ENCODE measurements at regions not wholly inside any gene's neighbourhood (a gene's known extent, or its start where the extent isn't known, plus 50 kb on each side); places are given as distances from the start of the nearest gene placed in this dataset.

DNA sequence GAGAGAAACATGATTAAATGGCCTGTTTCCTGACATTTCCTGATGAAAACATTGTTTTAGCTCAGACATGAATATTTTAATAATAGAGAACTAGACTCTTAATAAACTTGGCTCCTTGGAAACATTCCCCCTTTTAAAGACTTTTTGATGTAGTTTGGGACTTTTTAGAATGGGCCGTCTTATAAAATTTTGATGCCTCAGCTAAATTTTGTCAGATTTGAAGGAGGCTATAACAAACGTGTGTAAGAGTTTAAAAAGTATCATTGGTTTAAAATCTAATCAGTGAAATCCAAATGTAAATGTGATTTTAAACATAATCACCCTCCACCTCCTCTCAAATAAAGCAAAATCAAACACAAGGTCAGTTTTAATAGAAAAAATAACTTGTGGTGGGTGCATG is 200.9 kb downstream of the CLIC5 start:
- TF ChIP-seq, protein P1, sequence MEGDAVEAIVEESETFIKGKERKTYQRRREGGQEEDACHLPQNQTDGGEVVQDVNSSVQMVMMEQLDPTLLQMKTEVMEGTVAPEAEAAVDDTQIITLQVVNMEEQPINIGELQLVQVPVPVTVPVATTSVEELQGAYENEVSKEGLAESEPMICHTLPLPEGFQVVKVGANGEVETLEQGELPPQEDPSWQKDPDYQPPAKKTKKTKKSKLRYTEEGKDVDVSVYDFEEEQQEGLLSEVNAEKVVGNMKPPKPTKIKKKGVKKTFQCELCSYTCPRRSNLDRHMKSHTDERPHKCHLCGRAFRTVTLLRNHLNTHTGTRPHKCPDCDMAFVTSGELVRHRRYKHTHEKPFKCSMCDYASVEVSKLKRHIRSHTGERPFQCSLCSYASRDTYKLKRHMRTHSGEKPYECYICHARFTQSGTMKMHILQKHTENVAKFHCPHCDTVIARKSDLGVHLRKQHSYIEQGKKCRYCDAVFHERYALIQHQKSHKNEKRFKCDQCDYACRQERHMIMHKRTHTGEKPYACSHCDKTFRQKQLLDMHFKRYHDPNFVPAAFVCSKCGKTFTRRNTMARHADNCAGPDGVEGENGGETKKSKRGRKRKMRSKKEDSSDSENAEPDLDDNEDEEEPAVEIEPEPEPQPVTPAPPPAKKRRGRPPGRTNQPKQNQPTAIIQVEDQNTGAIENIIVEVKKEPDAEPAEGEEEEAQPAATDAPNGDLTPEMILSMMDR (IDR thresholded peaks at IDR 0.05): no peak
- no peak for TF ChIP-seq POLR2AphosphoS5 (IDR thresholded peaks at IDR 0.05; ENCODE audit: insufficient read depth in 1 of 2, low read depth in 1 of 2)

Measured in vagina (tissue), 2 donors.